B cell (primary cell): ENCODE measurements at regions not wholly inside any gene's neighbourhood (a gene's known extent, or its start where the extent isn't known, plus 50 kb on each side); places are given as distances from the start of the nearest gene placed in this dataset.
"Not testable (repeated sequence)": the region's sequence is repeated elsewhere in the genome, so short reads cannot be mapped to it uniquely, and the experiment has no call there.

ENCODE experiments used
- ATAC-seq: fragments of 200-7000 bp; cut with Tn5 transposase; one replicate; pipeline ENCODE4 v1.10.0; 2021; ENCODE audit warnings: low read depth, mild to moderate bottlenecking, moderate number of reproducible peaks, moderate library complexity
- CTCF ChIA-PET: fragments of 350-600 bp; sonication (Branson Sonifier 250); formaldehyde crosslinking; loops from one replicate; lab custom pipeline; 2021; ENCODE audit warnings: antibody characterized with exemption, inconsistent platforms; lab: Charles Lee
- POLR2A ChIA-PET: fragments of 350-600 bp; sonication (Branson Sonifier 250); formaldehyde crosslinking; loops from one replicate; lab custom pipeline; 2021; ENCODE audit warnings: antibody characterized with exemption; lab: Charles Lee
- DNase-seq: peaks from one replicate; pipeline ENCODE4 v3.0.0; 2013
- H2AFZ ChIP-seq: 2 replicates; pipeline ENCODE4 v1.6.1; 2012; ENCODE audit warnings: mild to moderate bottlenecking, low read depth, low read length; ENCODE audit not compliant: insufficient read depth, poor library complexity, severe bottlenecking
- H3K27ac ChIP-seq, 2 donors: 1 replicate in 1 of 2; 2 replicates in 1 of 2; pipeline ENCODE4 v1.5.1; 2012 to 2013; ENCODE audit warnings: low read length in 2 of 2, mild to moderate bottlenecking in 2 of 2, moderate library complexity in 1 of 2
- H3K27me3 ChIP-seq, 4 experiments: fragments of 200-600 bp in 1 of 4; sonication (generic) in 1 of 4; replicated peaks in 1 of 4; 1 replicate in 2 of 4; 2 replicates in 2 of 4; pipeline versions ENCODE4 v1.6.1 to v1.7.0; 2013 to 2016; ENCODE audit warnings: low read length in 3 of 4, mild to moderate bottlenecking in 2 of 4, mixed read lengths in 1 of 4, moderate library complexity in 1 of 4; ENCODE audit not compliant: insufficient read depth in 4 of 4, control insufficient read depth in 3 of 4; ENCODE audit errors: control extremely low read depth in 1 of 4
- H3K36me3 ChIP-seq, 2 experiments: replicated peaks in 1 of 2; 1 replicate in 1 of 2; 2 replicates in 1 of 2; pipeline versions ENCODE4 v1.6.1 to v1.7.1; 2013; ENCODE audit warnings: low read length in 1 of 2; ENCODE audit not compliant: insufficient read depth in 2 of 2, control insufficient read depth in 1 of 2; ENCODE audit errors: control extremely low read depth in 1 of 2, extremely low read depth in 1 of 2
- H3K4me1 ChIP-seq, 2 donors: fragments of 200-600 bp in 1 of 2; sonication (generic) in 1 of 2; 1 replicate in 1 of 2; 2 replicates in 1 of 2; pipeline versions ENCODE4 v1.5.1 to v1.6.1; 2013 to 2017; ENCODE audit warnings: low read length in 2 of 2; ENCODE audit not compliant: control insufficient read depth in 2 of 2, insufficient read depth in 2 of 2
- H3K4me2 ChIP-seq: replicated peaks from 2 replicates; pipeline ENCODE3; 2012; ENCODE audit warnings: mild to moderate bottlenecking, low read depth, low read length; ENCODE audit not compliant: poor library complexity, severe bottlenecking
- H3K4me3 ChIP-seq, 5 experiments: fragments of 200-600 bp in 1 of 5; sonication (generic) in 1 of 5; 1 replicate in 3 of 5; 2 replicates in 2 of 5; pipeline versions ENCODE4 v1.5.1 to v1.7.0; 2011 to 2016; ENCODE audit warnings: low read length in 4 of 5, mild to moderate bottlenecking in 4 of 5, low read depth in 2 of 5, control low read depth in 1 of 5, moderate library complexity in 1 of 5; ENCODE audit not compliant: insufficient read depth in 1 of 5; ENCODE audit errors: control extremely low read depth in 1 of 5, extremely low read depth in 1 of 5
- H3K79me2 ChIP-seq: fragments of 200-600 bp; sonication (generic); one replicate; pipeline ENCODE4 v1.6.0; 2016; ENCODE audit warnings: low read length; ENCODE audit not compliant: control insufficient read depth, insufficient read depth
- H3K9ac ChIP-seq: fragments of 200-600 bp; sonication (generic); 2 replicates; pipeline ENCODE4 v1.6.1; 2017; ENCODE audit warnings: mild to moderate bottlenecking, low read length, moderate library complexity
- H3K9me3 ChIP-seq, 3 donors: one replicate each; pipeline versions ENCODE4 v1.6.1 to v1.7.1; 2013; ENCODE audit warnings: low read length in 2 of 3; ENCODE audit not compliant: control insufficient read depth in 2 of 3, insufficient read depth in 1 of 3; ENCODE audit errors: control extremely low read depth in 1 of 3
- H4K20me1 ChIP-seq: 2 replicates; pipeline ENCODE4 v1.6.0; 2012; ENCODE audit warnings: mild to moderate bottlenecking, low read length; ENCODE audit not compliant: insufficient read depth, control insufficient read depth, poor library complexity, severe bottlenecking
- H3K27ac Mint-ChIP-seq: one replicate; pipeline ENCODE4 v1.8.0; 2021; ENCODE audit warnings: mixed read lengths
- H3K27me3 Mint-ChIP-seq: one replicate; pipeline ENCODE4 v1.8.0; 2021; ENCODE audit warnings: mixed read lengths
- H3K4me1 Mint-ChIP-seq: one replicate; pipeline ENCODE4 v1.8.0; 2021; ENCODE audit warnings: mixed read lengths
- H3K4me3 Mint-ChIP-seq: one replicate; pipeline ENCODE4 v1.8.0; 2021; ENCODE audit warnings: mixed read lengths
- H3K9me3 Mint-ChIP-seq: one replicate; pipeline ENCODE4 v1.8.0; 2022; ENCODE audit warnings: mixed read lengths; ENCODE audit not compliant: insufficient read depth
- CTCF ChIP-seq: fragments of 200-600 bp; IDR thresholded peaks from one replicate; pipeline ENCODE4 v1.8.0; 2022; ENCODE audit warnings: antibody characterized with exemption, mild to moderate bottlenecking
- EZH2 ChIP-seq: IDR thresholded peaks from 2 replicates; pipeline ENCODE4 v1.6.1; 2012; ENCODE audit warnings: borderline replicate concordance, low read depth, mild to moderate bottlenecking, moderate library complexity, low read length; ENCODE audit not compliant: insufficient read depth, poor library complexity, severe bottlenecking
- WGBS: methylation state at CpG from one replicate; pipeline ENCODE4 v1.1.5; 2013; ENCODE audit warnings: missing lambda C conversion rate; ENCODE audit not compliant: insufficient coverage; 5-methylcytosine and 5-hydroxymethylcytosine counted together
- intact Hi-C: fragments of 100-400 bp; cut with micrococcal nuclease; formaldehyde crosslinking; loops from one replicate; pipeline ENCODE4 v1.10.0; 2022

- CTCF ChIA-PET, result interaction anchor here (0.5 to 0.7 kb wide), 2 partner anchors 173 to 1493 kb away, joined by 3 read pairs; no protein-coding TSS in a partner anchor
- Histone ChIP-seq H3K9ac (no peak overlapping the region), H3K4me2 (no peak overlapping the region), H3K27ac (no peak overlapping the region), H3K36me3 (no peaks in the 10 kb centered on the region), H3K4me3 (no peak overlapping the region), H3K9me3 (peaks cover 0 to 3% (median 0%) of the 10 kb centered on the region in 3 donors), H4K20me1 (no peaks in the 10 kb centered on the region), H3K79me2 (no peaks in the 10 kb centered on the region), H2AFZ (no peak overlapping the region), H3K27me3 (peaks cover 0 to 4% (median 1%) of the 10 kb centered on the region in 4 experiments), H3K4me1 (no peaks in the 10 kb centered on the region)
- Mint-ChIP-seq H3K27ac (no peak overlapping the region), H3K27me3 (peaks cover 12% of the 10 kb centered on the region), H3K4me3 (no peak overlapping the region), H3K4me1 (no peaks in the 10 kb centered on the region), H3K9me3 (no peaks in the 10 kb centered on the region)
- DNase-seq (no peak), ATAC-seq (no peak)
- intact Hi-C loops, result no loop called here
- POLR2A ChIA-PET, result no interaction called here
- WGBS, result 62% methylated on average over 2 of the region's 8 CpGs
- TF ChIP-seq EZH2 (no peak), CTCF (no peak)
These were observed 62.3 kb downstream of the ADCYAP1 start for GRCh38 chr18:966759-967576.

- H3K27me3 ChIP-seq, H3K4me3 ChIP-seq, H3K36me3 ChIP-seq, H3K4me2 ChIP-seq, H4K20me1 ChIP-seq, H2AFZ ChIP-seq, ATAC-seq, DNase-seq, CTCF ChIA-PET, H3K27me3 Mint-ChIP-seq, H3K4me3 Mint-ChIP-seq, H3K9ac ChIP-seq, H3K79me2 ChIP-seq, H3K9me3 Mint-ChIP-seq, H3K9me3 ChIP-seq, H3K27ac ChIP-seq, H3K4me1 ChIP-seq, H3K27ac Mint-ChIP-seq, intact Hi-C loops, POLR2A ChIA-PET, H3K4me1 Mint-ChIP-seq: not testable (repeated sequence)
- WGBS, result no CpG with 5 or more reads among the region's 1 CpG
These were observed 64.2 kb downstream of the ADCYAP1 start for GRCh38 chr18:968910-969309.

DNA sequence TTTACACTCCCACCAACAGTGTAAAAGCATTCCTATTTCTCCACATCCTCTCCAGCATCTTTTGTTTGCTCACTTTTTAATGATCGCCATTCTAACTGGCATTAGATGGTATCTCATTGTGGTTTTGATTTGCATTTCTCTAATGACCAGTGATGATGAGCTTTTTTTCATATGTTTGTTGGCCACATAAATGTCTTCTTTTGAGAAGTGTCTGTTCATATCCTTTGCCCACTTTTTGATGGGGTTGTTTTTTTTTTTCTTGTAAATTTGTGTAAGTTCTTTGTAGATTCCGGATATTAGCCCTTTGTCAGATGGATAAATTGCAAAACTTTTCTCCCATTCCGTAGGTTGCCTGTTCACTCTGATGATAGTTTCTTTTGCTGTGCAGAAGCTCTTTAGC lies 64.6 kb downstream of the ADCYAP1 start:
- H2AFZ ChIP-seq, H3K9ac ChIP-seq, H3K4me3 Mint-ChIP-seq, POLR2A ChIA-PET, H3K27me3 ChIP-seq, intact Hi-C loops, CTCF ChIA-PET, DNase-seq, H3K36me3 ChIP-seq, ATAC-seq, H3K4me3 ChIP-seq, H3K27ac ChIP-seq, H3K4me1 ChIP-seq, H4K20me1 ChIP-seq, H3K9me3 Mint-ChIP-seq, H3K9me3 ChIP-seq, H3K27ac Mint-ChIP-seq, H3K4me2 ChIP-seq, H3K27me3 Mint-ChIP-seq, H3K79me2 ChIP-seq, H3K4me1 Mint-ChIP-seq: not testable (repeated sequence)
- no CpG with 5 or more reads among the region's 3 CpGs for WGBS
